ENCODE measurements at regions not wholly inside any gene's neighbourhood (a gene's known extent, or its start where the extent isn't known, plus 50 kb on each side); places are given as distances from the start of the nearest gene placed in this dataset.

DNA sequence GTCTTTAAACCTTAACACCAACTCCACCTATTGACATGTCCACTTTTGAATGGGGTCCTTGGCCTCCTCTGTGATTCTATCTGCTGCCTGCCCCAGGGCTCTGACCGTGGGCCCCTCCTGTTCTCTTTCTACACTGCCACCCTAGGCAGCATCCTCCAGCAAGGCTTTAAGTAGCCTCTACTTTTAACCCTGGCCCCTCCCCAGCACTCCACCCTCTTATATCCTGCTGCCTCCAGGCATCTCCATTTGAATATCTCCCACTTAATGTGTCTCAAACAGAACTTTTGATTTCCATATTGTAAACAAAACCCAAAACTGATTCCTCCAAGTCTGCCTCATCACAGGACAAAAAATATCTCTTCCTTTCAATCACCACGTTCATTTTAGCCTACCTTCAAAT lies 90.5 kb upstream of the ARHGAP32 start:
- TF ChIP-seq, protein P1, sequence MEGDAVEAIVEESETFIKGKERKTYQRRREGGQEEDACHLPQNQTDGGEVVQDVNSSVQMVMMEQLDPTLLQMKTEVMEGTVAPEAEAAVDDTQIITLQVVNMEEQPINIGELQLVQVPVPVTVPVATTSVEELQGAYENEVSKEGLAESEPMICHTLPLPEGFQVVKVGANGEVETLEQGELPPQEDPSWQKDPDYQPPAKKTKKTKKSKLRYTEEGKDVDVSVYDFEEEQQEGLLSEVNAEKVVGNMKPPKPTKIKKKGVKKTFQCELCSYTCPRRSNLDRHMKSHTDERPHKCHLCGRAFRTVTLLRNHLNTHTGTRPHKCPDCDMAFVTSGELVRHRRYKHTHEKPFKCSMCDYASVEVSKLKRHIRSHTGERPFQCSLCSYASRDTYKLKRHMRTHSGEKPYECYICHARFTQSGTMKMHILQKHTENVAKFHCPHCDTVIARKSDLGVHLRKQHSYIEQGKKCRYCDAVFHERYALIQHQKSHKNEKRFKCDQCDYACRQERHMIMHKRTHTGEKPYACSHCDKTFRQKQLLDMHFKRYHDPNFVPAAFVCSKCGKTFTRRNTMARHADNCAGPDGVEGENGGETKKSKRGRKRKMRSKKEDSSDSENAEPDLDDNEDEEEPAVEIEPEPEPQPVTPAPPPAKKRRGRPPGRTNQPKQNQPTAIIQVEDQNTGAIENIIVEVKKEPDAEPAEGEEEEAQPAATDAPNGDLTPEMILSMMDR (optimal IDR thresholded peaks at IDR 0.05 in 1 of 3, IDR thresholded peaks at IDR 0.05 in 1 of 3, conservative IDR thresholded peaks at IDR 0.05 in 1 of 3; ENCODE audit: extremely low read depth in 1 of 3, insufficient read depth in 2 of 3, low read length in 3 of 3): no peak
- no peak for TF ChIP-seq EZH2 (IDR thresholded peaks at IDR 0.05; ENCODE audit: low read length)
